PFSK-1 (cell line): ENCODE measurements at regions not wholly inside any gene's neighbourhood (a gene's known extent, or its start where the extent isn't known, plus 50 kb on each side); places are given as distances from the start of the nearest gene placed in this dataset.

Experiments used
- FOXP2 ChIP-seq: optimal IDR thresholded peaks from 2 replicates; pipeline ENCODE3; 2011; ENCODE audit warnings: borderline replicate concordance, control low read depth, inconsistent platforms; ENCODE audit not compliant: insufficient read depth; ENCODE audit errors: extremely low read length, extremely low read depth
- POLR2AphosphoS5 ChIP-seq: IDR thresholded peaks from 2 replicates; pipeline ENCODE4 v1.6.1; 2012; ENCODE audit warnings: low read depth, mild to moderate bottlenecking, control low read depth, low read length, moderate library complexity
- REST ChIP-seq, 2 experiments: IDR thresholded peaks; 2 replicates each; pipeline versions ENCODE4 v1.6.1 to v1.8.0; 2011 to 2012; ENCODE audit warnings: low read depth in 2 of 2, low read length in 2 of 2, control low read depth in 1 of 2, inconsistent platforms in 1 of 2, mild to moderate bottlenecking in 1 of 2, moderate library complexity in 1 of 2; ENCODE audit not compliant: insufficient read depth in 1 of 2

- TF ChIP-seq FOXP2 (no peak), REST (IDR thresholded peaks at IDR 0.05; ENCODE audit: insufficient read depth in 1 of 2, low read depth in 2 of 2, low read length in 2 of 2) (no peak), POLR2AphosphoS5 (no peak)
These were observed 49.7 kb upstream of the GRAMD2B start for GRCh38 chr5:126373375-126374108.
